Breast epithelium (tissue), 4 donors: ENCODE measurements at regions not wholly inside any gene's neighbourhood (a gene's known extent, or its start where the extent isn't known, plus 50 kb on each side); places are given as distances from the start of the nearest gene placed in this dataset.

Experiments
- DNase-seq, 2 donors: peaks; one replicate each; pipeline ENCODE4 v3.0.0-alpha.2; 2019; ENCODE audit warnings: low spot score in 2 of 2
- H3K27ac ChIP-seq, 2 donors: fragments of 200-600 bp; sonication (generic) in 1 of 2; one replicate each; pipeline ENCODE4 v1.5.1; 2016 to 2019; ENCODE audit warnings: mild to moderate bottlenecking in 1 of 2
- H3K27me3 ChIP-seq, 2 donors: fragments of 200-600 bp; sonication (generic) in 1 of 2; one replicate each; pipeline versions ENCODE4 v1.5.1 to v1.6.0; 2017 to 2019; ENCODE audit warnings: control low read depth in 1 of 2, mild to moderate bottlenecking in 1 of 2
- H3K36me3 ChIP-seq: fragments of 200-600 bp; one replicate; pipeline ENCODE4 v1.5.1; 2019
- H3K4me1 ChIP-seq, 2 donors: fragments of 200-600 bp; sonication (generic); one replicate each; pipeline ENCODE4 v1.5.1; 2016 to 2019; ENCODE audit warnings: control low read depth in 1 of 2
- H3K4me3 ChIP-seq, 3 donors: fragments of 200-600 bp; sonication (generic); 1 replicate in 2 of 3; 2 replicates in 1 of 3; pipeline ENCODE4 v1.5.1; 2016 to 2019; ENCODE audit warnings: mild to moderate bottlenecking in 3 of 3, moderate library complexity in 2 of 3
- H3K9me3 ChIP-seq, 2 donors: fragments of 200-600 bp; sonication (generic) in 1 of 2; one replicate each; pipeline ENCODE4 v1.5.1; 2016 to 2019; ENCODE audit warnings: control low read depth in 1 of 2
- POLR2A ChIP-seq: fragments of 450-650 bp; IDR thresholded peaks from one replicate; pipeline ENCODE4 v1.6.1; 2016; ENCODE audit warnings: antibody characterized with exemption, mild to moderate bottlenecking, moderate library complexity
- POLR2AphosphoS5 ChIP-seq, 3 donors: sonication (generic); formaldehyde crosslinking; IDR thresholded peaks; one replicate each; pipeline ENCODE4 v1.6.1; 2017; ENCODE audit warnings: antibody characterized with exemption in 3 of 3
- intact Hi-C: fragments of 100-400 bp; cut with DNase I; formaldehyde crosslinking; loops from one replicate; pipeline ENCODE4 v1.15.1; 2023; ENCODE audit warnings: low total_unique reads
- TF ChIP-seq, protein P1 (sequence below), 3 donors: fragments of 450-650 bp; IDR thresholded peaks; one replicate each; pipeline ENCODE4 v1.5.1; 2016 to 2017; ENCODE audit warnings: antibody characterized with exemption in 3 of 3, mild to moderate bottlenecking in 3 of 3, moderate library complexity in 3 of 3

- intact Hi-C loops = no loop called here
- Histone ChIP-seq H3K9me3 (no peaks in the 10 kb centered on the region), H3K4me3 (no peak overlapping the region), H3K4me1 (no peaks in the 10 kb centered on the region), H3K27me3 (peaks cover 0 to 8% of the 10 kb centered on the region in 2 donors), H3K36me3 (no peaks in the 10 kb centered on the region), H3K27ac (no peak overlapping the region)
- TF ChIP-seq POLR2A (no peak), POLR2AphosphoS5 (IDR thresholded peaks at IDR 0.05) (no peak)
- TF ChIP-seq, protein P1, sequence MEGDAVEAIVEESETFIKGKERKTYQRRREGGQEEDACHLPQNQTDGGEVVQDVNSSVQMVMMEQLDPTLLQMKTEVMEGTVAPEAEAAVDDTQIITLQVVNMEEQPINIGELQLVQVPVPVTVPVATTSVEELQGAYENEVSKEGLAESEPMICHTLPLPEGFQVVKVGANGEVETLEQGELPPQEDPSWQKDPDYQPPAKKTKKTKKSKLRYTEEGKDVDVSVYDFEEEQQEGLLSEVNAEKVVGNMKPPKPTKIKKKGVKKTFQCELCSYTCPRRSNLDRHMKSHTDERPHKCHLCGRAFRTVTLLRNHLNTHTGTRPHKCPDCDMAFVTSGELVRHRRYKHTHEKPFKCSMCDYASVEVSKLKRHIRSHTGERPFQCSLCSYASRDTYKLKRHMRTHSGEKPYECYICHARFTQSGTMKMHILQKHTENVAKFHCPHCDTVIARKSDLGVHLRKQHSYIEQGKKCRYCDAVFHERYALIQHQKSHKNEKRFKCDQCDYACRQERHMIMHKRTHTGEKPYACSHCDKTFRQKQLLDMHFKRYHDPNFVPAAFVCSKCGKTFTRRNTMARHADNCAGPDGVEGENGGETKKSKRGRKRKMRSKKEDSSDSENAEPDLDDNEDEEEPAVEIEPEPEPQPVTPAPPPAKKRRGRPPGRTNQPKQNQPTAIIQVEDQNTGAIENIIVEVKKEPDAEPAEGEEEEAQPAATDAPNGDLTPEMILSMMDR (IDR thresholded peaks at IDR 0.05) = no peak
- no peak for DNase-seq
These were observed 1314.2 kb downstream of the BRD1 start for GRCh38 chr22:48513446-48513845.

DNA sequence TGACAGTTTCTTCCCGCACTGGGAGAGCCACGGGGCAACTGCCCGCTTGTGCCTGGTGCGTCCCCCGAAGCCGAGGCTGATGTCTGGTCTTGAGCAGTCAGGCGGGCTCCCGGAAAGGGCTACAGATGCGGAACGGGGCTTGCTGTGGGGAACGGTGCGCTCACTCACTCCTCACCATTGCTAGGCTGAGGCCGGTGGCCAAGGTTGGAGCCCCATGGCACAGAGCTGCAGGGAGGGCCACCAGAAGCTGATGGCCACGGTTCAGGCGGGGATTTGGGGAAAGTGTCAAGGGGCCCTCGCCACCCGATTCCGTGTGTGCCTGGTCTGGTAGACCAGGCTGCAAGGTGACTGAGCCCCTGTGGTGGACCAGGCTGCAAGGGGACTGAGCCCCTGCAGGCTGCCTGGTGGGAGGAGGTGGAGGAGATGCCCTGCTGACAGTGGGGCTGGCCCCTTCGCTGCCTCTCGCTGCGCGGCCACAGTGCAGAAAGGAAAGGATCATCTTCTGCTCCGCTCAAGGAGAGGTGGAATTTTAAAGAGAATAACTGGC is 1315.8 kb downstream of the BRD1 start:
- TF ChIP-seq, protein P1 (IDR thresholded peaks at IDR 0.05) = no peak
- TF ChIP-seq POLR2A = no peak
- DNase-seq = no peak
- H3K4me3 ChIP-seq = no peak overlapping the region
- peaks cover 0 to 10% of the 10 kb centered on the region in 2 donors for H3K27me3 ChIP-seq
- H3K9me3 ChIP-seq = no peaks in the 10 kb centered on the region
- intact Hi-C loops = no loop called here
- no peaks in the 10 kb centered on the region for H3K4me1 ChIP-seq
- no peaks in the 10 kb centered on the region for H3K36me3 ChIP-seq
- no peak overlapping the region for H3K27ac ChIP-seq

GRCh38 chr22:48511211-48511610 is 1316.5 kb downstream of the BRD1 start:
- DNase-seq = no peak
- Histone ChIP-seq H3K27ac (no peak overlapping the region), H3K27me3 (peaks cover 0 to 10% of the 10 kb centered on the region in 2 donors), H3K36me3 (no peaks in the 10 kb centered on the region), H3K4me3 (no peak overlapping the region), H3K9me3 (no peaks in the 10 kb centered on the region), H3K4me1 (no peaks in the 10 kb centered on the region)
- no peak for TF ChIP-seq POLR2A
- TF ChIP-seq POLR2AphosphoS5 (IDR thresholded peaks at IDR 0.05) = no peak
- TF ChIP-seq, protein P1 (IDR thresholded peaks at IDR 0.05) = no peak
- intact Hi-C loops = no loop called here

DNA sequence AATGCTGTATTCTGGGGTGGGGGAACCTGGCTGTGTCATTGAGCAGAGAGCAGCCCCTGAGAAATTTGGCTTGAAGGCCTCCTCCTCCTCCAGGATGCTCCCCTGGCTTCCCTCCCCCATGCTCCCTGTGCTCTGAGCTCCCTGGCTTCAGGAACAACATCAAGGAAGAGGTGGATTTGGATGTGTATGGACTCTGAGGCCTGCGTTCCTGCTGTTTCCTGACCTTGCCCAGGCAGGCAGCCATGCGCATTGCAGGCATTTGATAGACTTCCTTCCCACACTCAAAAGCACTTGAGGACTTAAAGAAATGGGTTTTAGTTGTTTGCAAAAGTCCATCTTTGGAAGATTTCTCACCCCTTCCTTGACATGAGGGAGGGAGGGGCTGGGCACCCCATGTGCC is 1317.1 kb downstream of the BRD1 start:
- intact Hi-C loops = no loop called here
- no peaks in the 10 kb centered on the region for H3K9me3 ChIP-seq
- no peak overlapping the region for H3K27ac ChIP-seq
- H3K36me3 ChIP-seq = no peaks in the 10 kb centered on the region
- H3K4me1 ChIP-seq = no peaks in the 10 kb centered on the region
- H3K27me3 ChIP-seq = peaks cover 0 to 10% of the 10 kb centered on the region in 2 donors
- no peak overlapping the region for H3K4me3 ChIP-seq
- no peak for DNase-seq
- TF ChIP-seq POLR2AphosphoS5 (IDR thresholded peaks at IDR 0.05) (no peak), POLR2A (no peak)
- TF ChIP-seq, protein P1 (IDR thresholded peaks at IDR 0.05) = no peak

GRCh38 chr22:48507595-48508350 is 1319.9 kb downstream of the BRD1 start:
- Histone ChIP-seq H3K36me3 (no peaks in the 10 kb centered on the region), H3K4me1 (no peaks in the 10 kb centered on the region), H3K27ac (no peak overlapping the region), H3K4me3 (no peak overlapping the region), H3K27me3 (peaks cover 0 to 24% of the 10 kb centered on the region in 2 donors), H3K9me3 (no peaks in the 10 kb centered on the region)
- no peak for DNase-seq
- TF ChIP-seq POLR2A = no peak
- TF ChIP-seq POLR2AphosphoS5 (IDR thresholded peaks at IDR 0.05) = no peak
- TF ChIP-seq, protein P1 (IDR thresholded peaks at IDR 0.05) = no peak
- intact Hi-C loops = no loop called here
